H1 (cell line): ENCODE measurements at regions not wholly inside any gene's neighbourhood (a gene's known extent, or its start where the extent isn't known, plus 50 kb on each side); places are given as distances from the start of the nearest gene placed in this dataset.

Source experiments
- CTCF ChIA-PET: fragments of 300-600 bp; sonication (Branson Sonifier 250); formaldehyde crosslinking; loops from one replicate; lab custom pipeline; 2021; ENCODE audit not compliant: partially characterized antibody; lab: Charles Lee
- POLR2A ChIA-PET: fragments of 300-600 bp; sonication (Branson Sonifier 250); formaldehyde crosslinking; loops from one replicate; lab custom pipeline; 2021; ENCODE audit warnings: inconsistent platforms; ENCODE audit not compliant: partially characterized antibody; lab: Charles Lee
- DNase-seq, 2 experiments: peaks; one replicate each; pipeline versions ENCODE4 v3.0.0 to v3.0.0-alpha.2; 2010 to 2022; ENCODE audit warnings: low spot score in 2 of 2, low read depth in 1 of 2, mixed read lengths in 1 of 2
- FAIRE-seq: peaks from 2 replicates; lab custom pipeline; 2011; peaks lifted over from hg19 to GRCh38; lab: Jason Lieb, UNC
- H2AFZ ChIP-seq: 2 replicates; pipeline ENCODE4 v1.8.1; 2012; ENCODE audit warnings: low read length, inconsistent platforms
- H2AK5ac ChIP-seq: 2 replicates; pipeline ENCODE4 v1.6.1; 2013; ENCODE audit warnings: low read depth, low read length
- H2BK120ac ChIP-seq: replicated peaks from 2 replicates; pipeline ENCODE3; 2013; ENCODE audit warnings: low read depth, low read length, inconsistent platforms
- H2BK12ac ChIP-seq: 2 replicates; pipeline ENCODE4 v1.6.1; 2013; ENCODE audit warnings: low read depth, low read length
- H2BK15ac ChIP-seq: 2 replicates; pipeline ENCODE4 v1.6.1; 2013; ENCODE audit warnings: low read length
- H2BK20ac ChIP-seq: 2 replicates; pipeline ENCODE4 v1.6.1; 2013; ENCODE audit warnings: low read length
- H2BK5ac ChIP-seq: 2 replicates; pipeline ENCODE4 v1.6.1; 2013; ENCODE audit warnings: low read depth, low read length
- H3K14ac ChIP-seq: 2 replicates; pipeline ENCODE4 v1.6.1; 2013; ENCODE audit warnings: inconsistent platforms; ENCODE audit not compliant: insufficient read length
- H3K18ac ChIP-seq: 2 replicates; pipeline ENCODE4 v1.6.1; 2013; ENCODE audit warnings: low read length; ENCODE audit errors: extremely low read depth
- H3K23ac ChIP-seq: 2 replicates; pipeline ENCODE4 v1.6.1; 2013; ENCODE audit warnings: inconsistent platforms; ENCODE audit not compliant: insufficient read length
- H3K23me2 ChIP-seq: 2 replicates; pipeline ENCODE4 v1.6.1; 2013; ENCODE audit warnings: low read depth, low read length
- H3K27ac ChIP-seq: 2 replicates; pipeline ENCODE4 v1.6.1; 2011; ENCODE audit warnings: low read depth, low read length, inconsistent platforms
- H3K27me3 ChIP-seq, 4 experiments: replicated peaks in 1 of 4; 1 replicate in 1 of 4; 2 replicates in 3 of 4; pipeline versions ENCODE4 v1.6.1 to v1.8.1; 2011 to 2013; ENCODE audit warnings: low read length in 3 of 4, mild to moderate bottlenecking in 3 of 4, inconsistent platforms in 2 of 4, mixed read lengths in 2 of 4, moderate library complexity in 1 of 4; ENCODE audit not compliant: control insufficient read depth in 3 of 4, insufficient read depth in 3 of 4; ENCODE audit errors: extremely low read depth in 1 of 4
- H3K36me3 ChIP-seq, 4 experiments: 2 replicates each; pipeline versions ENCODE4 v1.6.1 to v1.8.1; 2011 to 2013; ENCODE audit warnings: mild to moderate bottlenecking in 4 of 4, low read length in 3 of 4, moderate library complexity in 2 of 4, control low read depth in 1 of 4, inconsistent platforms in 1 of 4; ENCODE audit not compliant: insufficient read depth in 4 of 4, control insufficient read depth in 2 of 4
- H3K4ac ChIP-seq: replicated peaks from 2 replicates; pipeline ENCODE3; 2013; ENCODE audit warnings: low read length, low read depth, mixed read lengths, inconsistent platforms; ENCODE audit not compliant: insufficient read length
- H3K4me1 ChIP-seq, 4 experiments: replicated peaks in 1 of 4; 1 replicate in 1 of 4; 2 replicates in 3 of 4; pipeline versions ENCODE4 v1.6.1 to v1.8.1; 2011 to 2013; ENCODE audit warnings: low read length in 3 of 4, inconsistent platforms in 2 of 4, mixed read lengths in 1 of 4; ENCODE audit not compliant: insufficient read depth in 4 of 4, control insufficient read depth in 3 of 4
- H3K4me2 ChIP-seq, 2 experiments: 2 replicates each; pipeline versions ENCODE4 v1.6.1 to v1.8.1; 2011 to 2013; ENCODE audit warnings: low read depth in 2 of 2, low read length in 2 of 2, control low read depth in 1 of 2, inconsistent platforms in 1 of 2, mild to moderate bottlenecking in 1 of 2; ENCODE audit not compliant: insufficient read depth in 1 of 2
- H3K4me3 ChIP-seq, 4 experiments: fragments of 200-600, 300-600 bp in 1 of 4; sonication (generic), shearing (Covaris generic), sonication (Bioruptor Twin) in 1 of 4; 2 replicates each; pipeline versions ENCODE4 v1.5.1 to v1.8.1; 2011 to 2016; ENCODE audit warnings: low read length in 4 of 4, low read depth in 3 of 4, control low read depth in 2 of 4, inconsistent platforms in 2 of 4, mild to moderate bottlenecking in 2 of 4, mixed read lengths in 1 of 4, moderate library complexity in 1 of 4; ENCODE audit not compliant: insufficient read depth in 2 of 4; ENCODE audit errors: extremely low read depth in 1 of 4
- H3K56ac ChIP-seq: replicated peaks from 2 replicates; pipeline ENCODE3; 2013; ENCODE audit warnings: low read depth, mild to moderate bottlenecking, mixed read lengths, low read length, inconsistent platforms; ENCODE audit not compliant: insufficient read length
- H3K79me1 ChIP-seq: 2 replicates; pipeline ENCODE4 v1.6.1; 2013; ENCODE audit warnings: low read depth, low read length, control low read depth
- H3K79me2 ChIP-seq, 2 experiments: 2 replicates each; pipeline versions ENCODE4 v1.6.1 to v1.8.1; 2012 to 2013; ENCODE audit warnings: low read length in 2 of 2, mild to moderate bottlenecking in 2 of 2, inconsistent platforms in 1 of 2; ENCODE audit not compliant: insufficient read depth in 2 of 2, control insufficient read depth in 1 of 2
- H3K9ac ChIP-seq, 4 experiments: replicated peaks in 1 of 4; 1 replicate in 1 of 4; 2 replicates in 3 of 4; pipeline versions ENCODE4 v1.6.1 to v1.8.1; 2011 to 2013; ENCODE audit warnings: low read depth in 3 of 4, low read length in 3 of 4, control low read depth in 2 of 4, mild to moderate bottlenecking in 2 of 4, moderate library complexity in 2 of 4, inconsistent platforms in 1 of 4; ENCODE audit errors: extremely low read depth in 1 of 4
- H3K9me3 ChIP-seq, 2 experiments: 2 replicates each; pipeline versions ENCODE4 v1.6.1 to v1.8.1; 2012 to 2013; ENCODE audit warnings: mild to moderate bottlenecking in 2 of 2, moderate library complexity in 2 of 2, control low read depth in 1 of 2, inconsistent platforms in 1 of 2, low read depth in 1 of 2, low read length in 1 of 2, mixed read lengths in 1 of 2; ENCODE audit not compliant: insufficient read depth in 2 of 2
- H4K20me1 ChIP-seq, 2 experiments: replicated peaks in 1 of 2; 2 replicates each; pipeline versions ENCODE3 to v1.8.1; 2011 to 2013; ENCODE audit warnings: inconsistent platforms in 2 of 2, low read length in 2 of 2, mild to moderate bottlenecking in 1 of 2; ENCODE audit not compliant: insufficient read depth in 2 of 2, control insufficient read depth in 1 of 2
- H4K5ac ChIP-seq: 2 replicates; pipeline ENCODE4 v1.6.1; 2013; ENCODE audit warnings: low read length, low read depth, mixed read lengths, inconsistent platforms; ENCODE audit not compliant: insufficient read length
- H4K8ac ChIP-seq: 2 replicates; pipeline ENCODE4 v1.8.0; 2013; ENCODE audit warnings: mild to moderate bottlenecking, moderate library complexity, low read length, inconsistent platforms; ENCODE audit not compliant: insufficient read depth; ENCODE audit errors: extremely low read depth
- H4K91ac ChIP-seq: replicated peaks from 2 replicates; pipeline ENCODE3; 2013; ENCODE audit warnings: low read length, mixed read lengths, inconsistent platforms; ENCODE audit not compliant: insufficient read length
- BRCA1 ChIP-seq: IDR thresholded peaks from 2 replicates; pipeline ENCODE4 v1.6.1; 2012; ENCODE audit warnings: low read depth, low read length, improper control_type of control experiment
- CHD1 ChIP-seq: IDR thresholded peaks from 2 replicates; pipeline ENCODE4 v1.6.1; 2012; ENCODE audit warnings: low read depth, low read length, improper control_type of control experiment
- CHD2 ChIP-seq: IDR thresholded peaks from 2 replicates; pipeline ENCODE4 v1.6.1; 2012; ENCODE audit warnings: low read length, improper control_type of control experiment
- CTBP2 ChIP-seq: IDR thresholded peaks from 2 replicates; pipeline ENCODE4 v1.7.0; 2011; ENCODE audit warnings: borderline replicate concordance, mild to moderate bottlenecking, moderate library complexity, mixed read lengths, low read length; ENCODE audit not compliant: insufficient read depth, insufficient read length
- E2F6 ChIP-seq: IDR thresholded peaks from 2 replicates; pipeline ENCODE4 v1.6.1; 2012; ENCODE audit warnings: inconsistent platforms
- GTF2F1 ChIP-seq: IDR thresholded peaks from 2 replicates; pipeline ENCODE4 v1.6.1; 2012; ENCODE audit warnings: low read depth, low read length, improper control_type of control experiment, borderline replicate concordance
- HDAC2 ChIP-seq, 2 experiments: fragments of 300-600 bp in 1 of 2; sonication (generic) in 1 of 2; IDR thresholded peaks; 2 replicates each; pipeline ENCODE4 v1.6.1; 2011 to 2012; ENCODE audit warnings: low read depth in 2 of 2, low read length in 2 of 2, mild to moderate bottlenecking in 2 of 2, moderate library complexity in 2 of 2, borderline replicate concordance in 1 of 2, inconsistent platforms in 1 of 2
- JUN ChIP-seq: IDR thresholded peaks from 2 replicates; pipeline ENCODE4 v1.6.1; 2011; ENCODE audit warnings: low read depth, mild to moderate bottlenecking, improper control_type of control experiment, low read length
- KDM5A ChIP-seq: fragments of 200-600 bp; IDR thresholded peaks from 2 replicates; pipeline ENCODE4 v1.7.1; 2012; ENCODE audit warnings: mild to moderate bottlenecking, low read length, inconsistent platforms, mixed read lengths
- MAX ChIP-seq: IDR thresholded peaks from 2 replicates; pipeline ENCODE4 v1.6.1; 2012; ENCODE audit warnings: inconsistent platforms
- POLR2A ChIP-seq, 2 experiments: IDR thresholded peaks; 1 replicate in 1 of 2; 2 replicates in 1 of 2; pipeline ENCODE4 v1.6.1; 2011; ENCODE audit warnings: low read depth in 2 of 2, low read length in 2 of 2, mild to moderate bottlenecking in 2 of 2; ENCODE audit errors: control extremely low read depth in 1 of 2
- RFX5 ChIP-seq: IDR thresholded peaks from 2 replicates; pipeline ENCODE4 v1.6.1; 2011; ENCODE audit warnings: low read depth, low read length, improper control_type of control experiment, borderline replicate concordance
- SIRT6 ChIP-seq: IDR thresholded peaks from one replicate; pipeline ENCODE4 v1.7.1; 2012; ENCODE audit warnings: low read length, inconsistent platforms
- SRF ChIP-seq: IDR thresholded peaks from 2 replicates; pipeline ENCODE4 v1.6.1; 2011; ENCODE audit warnings: mild to moderate bottlenecking, low read depth, low read length, moderate library complexity
- WGBS, 2 experiments: shearing (Covaris generic) in 1 of 2; methylation state at CpG; one replicate each; pipeline versions ENCODE4 v1.1.6 to v1.1.7; 2013 to 2015; ENCODE audit warnings: low lambda C conversion rate in 2 of 2, mixed read lengths in 2 of 2, inconsistent platforms in 1 of 2, low coverage in 1 of 2, missing lambda C conversion rate in 1 of 2; ENCODE audit not compliant: insufficient replicate concordance in 2 of 2, insufficient coverage in 1 of 2, insufficient read length in 1 of 2; ENCODE audit errors: extremely low coverage in 1 of 2, missing lambda C conversion rate in 1 of 2; 5-methylcytosine and 5-hydroxymethylcytosine counted together

DNA sequence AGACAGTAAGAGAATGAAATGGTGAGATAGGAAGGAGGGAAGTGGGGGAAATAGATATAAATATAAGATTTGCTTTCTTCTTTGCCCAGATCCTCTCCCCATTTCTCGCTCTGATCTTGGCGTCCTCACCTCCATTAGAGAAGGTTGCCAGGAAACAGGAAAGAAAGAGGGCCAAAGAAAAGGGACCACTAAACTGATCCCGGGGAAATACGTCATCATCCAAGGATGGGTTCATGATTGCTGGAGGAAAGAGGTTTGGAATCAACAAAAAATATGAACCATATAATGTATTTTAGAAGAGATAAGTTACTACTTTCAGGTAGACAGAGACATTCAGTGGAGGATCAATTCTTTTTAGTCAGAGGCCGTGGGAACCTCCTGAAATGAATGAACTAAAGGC lies 536.0 kb downstream of the HAPSTR1 start:
- Histone ChIP-seq H4K5ac (no peak overlapping the region), H3K9ac (no peak overlapping the region), H2BK5ac (no peak overlapping the region), H3K79me2 (no peaks in the 10 kb centered on the region), H3K4me3 (no peak overlapping the region), H3K56ac (no peak overlapping the region), H3K23ac (no peak overlapping the region), H3K9me3 (0 out of 4 replicates have a peak, but pooled peaks cover 0 to 4% of the 10 kb centered on the region in 2 experiments), H4K8ac (no peak overlapping the region), H2BK15ac (no peak overlapping the region), H3K79me1 (no peaks in the 10 kb centered on the region), H2AFZ (no peak overlapping the region), H3K27ac (no peak overlapping the region), H2BK20ac (no peak overlapping the region), H3K4me2 (no peak overlapping the region), H3K36me3 (no peaks in the 10 kb centered on the region), H3K18ac (no peak overlapping the region), H4K91ac (no peak overlapping the region), H3K4me1 (no peaks in the 10 kb centered on the region), H2BK12ac (no peak overlapping the region), H3K14ac (no peak overlapping the region), H3K4ac (no peak overlapping the region), H4K20me1 (no peaks in the 10 kb centered on the region), H3K27me3 (no peaks in the 10 kb centered on the region), H2AK5ac (no peak overlapping the region), H3K23me2 (no peaks in the 10 kb centered on the region; the same call in 1 of the 2 replicates), H2BK120ac (no peak overlapping the region)
- DNase-seq (no peak), FAIRE-seq (no peak)
- POLR2A ChIA-PET, result interaction anchor here (1.1 kb wide), 1 partner anchor 70 kb away, joined by 3 read pairs; no protein-coding TSS in a partner anchor
- CTCF ChIA-PET, result interaction anchor here (0.7 to 1.2 kb wide), 2 partner anchors 16 to 21 kb away, joined by 3 to 5 read pairs; no protein-coding TSS in a partner anchor
- 96% methylated on average over 5 of the region's 5 CpGs; no CpG with 5 or more reads in 1 of the 2 experiments for WGBS, 2 experiments
- TF ChIP-seq SIRT6, result no peak
- TF ChIP-seq JUN, result no peak
- TF ChIP-seq E2F6, result no peak
- TF ChIP-seq CHD2, result no peak
- TF ChIP-seq POLR2A (IDR thresholded peaks at IDR 0.05; ENCODE audit: control extremely low read depth in 1 of 2, low read depth in 2 of 2, low read length in 2 of 2), result no peak
- no peak for TF ChIP-seq HDAC2 (IDR thresholded peaks at IDR 0.05; ENCODE audit: borderline replicate concordance in 1 of 2, low read depth in 2 of 2, low read length in 2 of 2)
- TF ChIP-seq MAX, result no peak
- no peak for TF ChIP-seq CTBP2
- no peak for TF ChIP-seq KDM5A
- no peak for TF ChIP-seq RFX5
- TF ChIP-seq BRCA1, result no peak
- no peak for TF ChIP-seq GTF2F1
- no peak for TF ChIP-seq CHD1
- no peak for TF ChIP-seq SRF
